Mammary epithelial cell (primary cell): ENCODE measurements at regions not wholly inside any gene's neighbourhood (a gene's known extent, or its start where the extent isn't known, plus 50 kb on each side); places are given as distances from the start of the nearest gene placed in this dataset.

ENCODE experiments used
- EZH2 ChIP-seq: IDR thresholded peaks from 2 replicates; pipeline ENCODE4 v1.6.1; 2012; ENCODE audit warnings: low read length, inconsistent platforms, borderline replicate concordance
- TF ChIP-seq, protein P1 (sequence below), 2 donors: IDR thresholded peaks in 1 of 2; conservative IDR thresholded peaks in 1 of 2; 2 replicates each; pipeline ENCODE4 v1.5.1; 2011 to 2012; ENCODE audit warnings: inconsistent platforms in 2 of 2, low read length in 2 of 2, mild to moderate bottlenecking in 2 of 2, control low read depth in 1 of 2, low read depth in 1 of 2; ENCODE audit not compliant: insufficient read depth in 1 of 2; ENCODE audit errors: extremely low read depth in 1 of 2

GRCh38 chr13:79869326-79869725 is 388.4 kb downstream of the NDFIP2 start:
- TF ChIP-seq, protein P1, sequence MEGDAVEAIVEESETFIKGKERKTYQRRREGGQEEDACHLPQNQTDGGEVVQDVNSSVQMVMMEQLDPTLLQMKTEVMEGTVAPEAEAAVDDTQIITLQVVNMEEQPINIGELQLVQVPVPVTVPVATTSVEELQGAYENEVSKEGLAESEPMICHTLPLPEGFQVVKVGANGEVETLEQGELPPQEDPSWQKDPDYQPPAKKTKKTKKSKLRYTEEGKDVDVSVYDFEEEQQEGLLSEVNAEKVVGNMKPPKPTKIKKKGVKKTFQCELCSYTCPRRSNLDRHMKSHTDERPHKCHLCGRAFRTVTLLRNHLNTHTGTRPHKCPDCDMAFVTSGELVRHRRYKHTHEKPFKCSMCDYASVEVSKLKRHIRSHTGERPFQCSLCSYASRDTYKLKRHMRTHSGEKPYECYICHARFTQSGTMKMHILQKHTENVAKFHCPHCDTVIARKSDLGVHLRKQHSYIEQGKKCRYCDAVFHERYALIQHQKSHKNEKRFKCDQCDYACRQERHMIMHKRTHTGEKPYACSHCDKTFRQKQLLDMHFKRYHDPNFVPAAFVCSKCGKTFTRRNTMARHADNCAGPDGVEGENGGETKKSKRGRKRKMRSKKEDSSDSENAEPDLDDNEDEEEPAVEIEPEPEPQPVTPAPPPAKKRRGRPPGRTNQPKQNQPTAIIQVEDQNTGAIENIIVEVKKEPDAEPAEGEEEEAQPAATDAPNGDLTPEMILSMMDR (conservative IDR thresholded peaks at IDR 0.05 in 1 of 2, IDR thresholded peaks at IDR 0.05 in 1 of 2; ENCODE audit: extremely low read depth in 1 of 2, insufficient read depth in 1 of 2, low read depth in 1 of 2, low read length in 2 of 2): no peak
- TF ChIP-seq EZH2: no peak
